HG03108 (cell line): ENCODE measurements at regions not wholly inside any gene's neighbourhood (a gene's known extent, or its start where the extent isn't known, plus 50 kb on each side); places are given as distances from the start of the nearest gene placed in this dataset.

Source experiments
- ATAC-seq: cut with Tn5 transposase; IDR thresholded peaks from one replicate; pipeline ENCODE4 v1.9.1; 2021; ENCODE audit warnings: moderate library complexity; ENCODE audit not compliant: unreplicated experiment

DNA sequence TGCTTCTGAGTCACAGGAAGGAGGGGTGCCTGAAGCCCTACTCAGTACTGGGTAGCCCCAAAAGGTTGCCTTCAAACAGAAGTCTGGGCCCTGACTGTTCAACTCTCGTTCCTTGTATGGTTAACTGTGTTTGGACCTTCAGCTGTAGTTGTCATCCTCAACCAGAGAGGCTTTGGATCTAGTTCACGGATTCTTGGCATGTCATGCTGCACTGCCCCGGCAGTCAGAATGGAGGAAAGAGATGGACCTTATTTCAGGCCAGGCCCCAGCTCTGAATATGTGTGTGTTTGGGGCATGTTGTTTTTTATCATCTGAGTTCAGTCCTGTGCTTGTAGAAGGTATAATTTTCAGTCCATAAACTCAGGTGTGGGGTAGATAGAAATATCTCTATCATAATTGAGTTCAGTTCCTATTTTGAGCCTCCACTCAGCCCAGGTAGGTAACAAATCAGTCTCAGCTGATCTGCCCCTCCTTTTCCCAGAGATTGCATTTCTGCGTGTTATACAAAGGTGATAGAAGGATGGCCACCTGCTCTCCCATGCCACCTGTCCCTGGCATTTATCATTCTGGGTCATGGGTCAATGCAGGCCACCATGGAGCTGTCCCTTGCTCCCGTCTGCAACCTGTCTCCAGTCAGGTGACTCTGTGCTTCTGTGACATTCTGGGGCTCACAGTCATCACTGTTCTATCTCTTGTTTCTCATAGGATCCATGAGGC is 127.5 kb upstream of the CPEB4 start:
- no peak for ATAC-seq

- ATAC-seq: no peak
Measured at GRCh38 chr5:173761178-173761513, 127.0 kb upstream of the CPEB4 start.

GRCh38 chr5:173762045-173762444 is 126.1 kb upstream of the CPEB4 start:
- ATAC-seq: no peak

DNA sequence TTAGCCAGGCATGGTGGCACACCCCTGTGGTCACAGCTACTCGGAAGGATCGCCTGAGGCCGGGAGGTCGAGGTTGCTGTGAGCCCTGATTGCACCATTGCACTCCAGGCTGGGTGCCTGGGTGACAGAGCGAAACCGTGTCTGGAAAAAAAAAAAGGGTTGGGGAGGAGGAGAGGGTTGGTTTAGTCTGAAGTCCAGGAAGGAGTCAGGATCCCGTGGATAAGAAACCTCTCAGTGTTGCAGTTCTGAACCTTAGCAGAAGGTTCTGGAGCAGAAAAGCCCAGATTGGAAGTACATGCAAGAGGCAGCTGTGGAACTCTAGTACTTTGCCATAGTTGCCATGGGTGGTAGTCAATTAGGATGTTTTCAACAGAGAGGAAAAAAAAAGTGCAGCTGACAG is 125.2 kb upstream of the CPEB4 start:
- ATAC-seq: no peak

DNA sequence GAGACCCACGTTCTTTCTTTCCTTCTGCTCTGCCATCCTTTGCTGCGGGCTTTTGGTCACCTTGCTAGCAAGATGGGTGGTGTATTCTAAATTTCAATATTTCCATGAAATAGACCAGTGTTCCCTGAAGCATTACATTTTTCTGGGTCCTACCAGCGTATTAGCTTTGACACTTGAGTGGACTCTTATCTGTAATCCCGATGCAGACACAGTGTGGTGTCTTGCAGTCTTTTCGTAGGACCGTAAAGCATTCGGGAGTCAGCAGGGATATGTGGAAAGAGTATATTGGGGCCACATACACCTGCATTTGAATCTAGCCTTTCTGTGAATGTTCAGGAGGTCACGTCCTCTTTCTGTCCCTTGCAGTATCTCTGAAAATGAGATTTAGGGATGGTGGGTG is 124.7 kb upstream of the CPEB4 start:
- ATAC-seq: no peak

DNA sequence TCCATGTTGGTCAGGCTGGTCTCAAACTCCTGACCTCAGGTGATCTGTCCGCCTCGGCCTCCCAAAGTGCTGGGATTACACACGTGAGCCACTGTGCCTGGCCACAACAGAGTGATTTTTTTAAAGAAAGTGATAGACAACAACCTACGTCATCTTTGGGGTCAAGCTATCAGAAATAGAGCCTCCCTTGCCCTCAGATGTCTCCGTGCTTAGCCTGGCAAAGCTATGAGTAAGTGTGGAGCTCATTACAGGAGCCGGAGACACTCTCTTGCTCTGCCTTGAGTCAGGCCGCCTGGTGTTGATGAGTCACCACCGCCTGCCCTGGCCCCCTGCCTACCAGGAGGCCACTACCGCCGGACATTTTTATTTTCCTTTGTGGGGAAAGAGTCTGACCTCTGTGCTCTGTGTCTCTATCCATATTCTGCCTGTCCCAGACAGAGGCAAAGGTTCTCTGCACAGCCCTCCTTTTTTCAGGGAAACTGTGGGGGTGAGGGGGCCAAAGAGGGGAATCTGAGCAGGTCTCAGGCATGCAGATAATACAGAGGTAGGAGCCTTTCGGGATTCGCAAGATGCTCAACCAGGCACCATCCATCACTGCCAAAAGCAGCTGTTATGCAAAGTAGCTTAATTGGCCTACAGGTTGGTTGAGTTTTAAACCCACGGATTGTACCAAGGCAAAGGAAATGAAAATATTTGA is 123.7 kb upstream of the CPEB4 start:
- ATAC-seq: no peak

DNA sequence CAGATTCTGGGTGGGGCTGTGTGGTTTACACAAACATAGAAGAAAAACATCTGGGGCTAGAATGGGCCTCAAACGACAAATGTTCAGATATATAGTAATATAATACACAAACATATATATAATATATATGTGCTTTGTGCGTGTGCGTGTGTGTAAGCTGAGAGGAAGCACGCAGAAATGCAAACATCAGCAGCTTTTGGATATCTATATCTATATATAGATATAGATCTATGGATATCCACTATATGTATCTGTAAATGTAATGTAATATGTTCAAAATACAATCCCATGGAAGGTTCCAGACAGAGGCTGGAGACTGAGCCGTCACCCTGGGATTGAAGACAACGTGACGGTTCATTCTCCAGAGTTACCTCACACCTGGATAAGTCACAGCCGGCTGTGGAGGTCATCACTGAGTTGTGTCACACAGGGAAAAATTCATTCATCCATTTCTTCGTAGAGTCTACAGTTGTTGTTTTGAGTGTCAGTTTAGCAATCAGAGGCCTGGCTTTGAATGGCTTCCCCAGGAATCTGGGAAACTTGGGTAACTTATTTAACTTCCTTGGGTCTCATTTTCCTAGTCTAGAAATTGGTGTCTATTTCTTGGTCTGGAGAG is 123.0 kb upstream of the CPEB4 start:
- no peak for ATAC-seq

GRCh38 chr5:173765661-173766060 is 122.5 kb upstream of the CPEB4 start:
- no peak for ATAC-seq

DNA sequence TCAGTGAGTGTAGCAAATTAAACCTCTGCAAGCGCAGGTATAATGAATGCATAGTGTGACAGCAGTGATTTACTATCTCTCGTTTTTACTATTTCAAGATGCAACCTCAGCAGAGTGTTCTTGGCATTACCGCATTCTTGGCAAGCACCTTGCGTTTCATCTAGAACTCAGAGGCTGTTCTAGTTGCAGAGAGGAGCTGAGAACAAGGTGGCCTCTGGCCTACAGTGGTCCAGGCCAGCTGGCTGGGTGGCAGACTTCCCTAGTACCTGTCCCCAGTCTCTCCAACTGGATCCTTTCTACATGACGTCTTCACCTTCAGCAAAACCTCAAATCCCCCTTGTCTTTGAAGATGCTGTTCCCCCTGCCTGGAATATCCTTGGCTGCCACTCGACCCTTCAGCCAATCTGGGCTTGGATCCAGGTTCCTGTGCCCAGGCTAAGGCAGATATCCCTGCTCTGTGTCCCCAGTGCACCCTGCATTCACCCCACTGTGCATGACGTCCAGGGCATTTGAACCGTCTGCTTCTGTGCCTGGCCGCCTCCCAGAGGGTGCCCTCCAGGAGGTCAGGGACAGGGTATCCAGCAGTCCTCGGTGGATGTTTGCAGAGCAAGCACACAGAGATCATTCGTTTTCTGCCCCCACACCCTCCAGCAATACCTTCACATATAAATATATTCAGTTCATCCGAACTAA is 120.4 kb upstream of the CPEB4 start:
- no peak for ATAC-seq

GRCh38 chr5:173768267-173768806 is 119.8 kb upstream of the CPEB4 start:
- ATAC-seq: no peak

DNA sequence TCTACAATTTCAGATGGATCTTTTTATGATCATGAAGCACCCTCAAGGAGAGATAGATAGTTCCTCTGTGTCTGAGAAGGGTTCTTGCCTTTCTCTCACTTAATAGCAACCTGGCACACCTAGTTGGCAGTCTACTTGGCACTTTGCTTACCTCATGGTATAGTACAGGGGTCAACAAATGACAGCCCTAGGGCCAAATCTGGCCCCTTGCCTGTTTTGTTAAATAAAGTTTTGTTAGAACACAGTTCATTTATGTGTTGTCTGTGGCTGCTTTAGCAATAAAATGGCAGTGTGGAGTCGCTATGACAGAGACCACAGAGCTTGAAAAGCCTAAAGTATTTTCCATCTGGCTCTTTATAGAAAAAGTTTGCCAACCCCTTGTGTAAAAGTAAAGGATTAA is 119.3 kb upstream of the CPEB4 start:
- ATAC-seq: no peak

DNA sequence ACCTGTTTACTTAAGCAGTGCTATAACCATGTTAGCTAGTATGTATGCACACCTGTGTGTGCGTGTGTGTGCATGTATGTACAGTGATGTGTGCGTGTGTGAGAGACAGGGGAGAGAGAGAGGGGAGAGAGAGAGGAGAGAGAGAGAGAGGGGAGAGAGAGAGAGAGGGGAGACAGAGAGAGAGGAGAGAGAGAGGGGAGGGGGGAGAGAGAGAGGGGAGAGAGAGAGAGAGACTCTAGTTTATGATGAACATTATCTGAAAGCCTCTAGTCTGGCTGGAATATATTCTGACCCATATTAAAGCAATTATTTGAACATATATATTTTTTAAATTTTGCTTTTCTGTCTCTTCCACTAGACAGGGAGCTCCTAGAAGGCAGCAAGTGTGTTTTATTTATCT is 117.5 kb upstream of the CPEB4 start:
- no peak for ATAC-seq

DNA sequence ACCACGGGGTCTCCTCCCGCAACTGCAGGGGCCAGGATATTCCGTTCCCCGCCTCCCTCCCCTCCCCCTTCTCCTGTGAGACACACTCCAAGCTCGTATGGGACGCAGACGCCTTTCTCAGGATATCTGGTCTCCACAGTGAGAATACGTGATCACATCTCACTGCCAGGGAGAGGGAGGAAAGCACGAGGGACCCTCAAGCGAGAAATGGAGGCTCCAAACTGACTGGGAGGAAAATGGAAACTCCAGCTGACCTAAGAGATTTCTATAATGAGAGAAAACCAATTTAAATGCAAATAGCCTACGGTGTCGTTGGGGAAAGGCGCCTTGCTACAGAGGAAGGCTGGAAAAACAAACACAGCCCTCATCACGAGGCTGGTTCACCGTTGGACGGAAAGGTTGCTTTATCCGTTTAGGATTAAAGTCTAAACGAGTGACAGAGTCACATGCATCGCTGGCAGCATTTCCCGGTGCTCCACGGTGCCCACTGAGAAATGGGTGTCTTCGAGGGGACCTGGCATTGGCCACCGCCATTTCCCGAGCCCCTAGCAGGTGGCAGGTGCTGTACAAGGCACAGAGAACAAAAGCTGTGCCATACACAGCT is 116.9 kb upstream of the CPEB4 start:
- ATAC-seq: no peak

GRCh38 chr5:173771725-173772383 is 116.3 kb upstream of the CPEB4 start:
- ATAC-seq: no peak

- ATAC-seq: no peak
Measured at GRCh38 chr5:173772384-173773059, 115.6 kb upstream of the CPEB4 start.

DNA sequence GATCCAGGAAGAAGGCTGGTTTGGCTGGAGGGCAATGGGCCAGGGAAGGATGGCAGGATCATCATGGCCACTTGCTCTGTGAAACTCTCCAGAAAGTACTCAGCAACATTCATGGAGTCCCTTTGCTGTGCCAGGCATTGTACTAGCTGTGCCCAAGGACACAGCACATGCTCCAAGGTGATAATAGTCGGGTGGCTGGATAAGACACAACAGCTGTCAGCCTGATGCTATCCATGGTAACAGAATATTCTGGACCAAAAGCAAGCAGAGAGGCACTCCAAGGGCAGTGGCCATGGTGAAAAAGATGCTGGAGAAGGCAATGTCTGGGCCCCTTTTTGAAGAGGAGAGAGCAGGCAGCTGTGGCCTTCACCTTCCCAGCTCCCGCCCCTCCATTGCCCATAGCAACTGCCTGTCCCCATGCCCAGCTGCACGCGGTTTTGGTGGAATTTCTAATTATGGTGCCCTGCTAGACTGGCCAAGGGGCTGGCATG is 113.8 kb upstream of the CPEB4 start:
- no peak for ATAC-seq

GRCh38 chr5:173775261-173776197 is 112.6 kb upstream of the CPEB4 start:
- ATAC-seq: no peak

DNA sequence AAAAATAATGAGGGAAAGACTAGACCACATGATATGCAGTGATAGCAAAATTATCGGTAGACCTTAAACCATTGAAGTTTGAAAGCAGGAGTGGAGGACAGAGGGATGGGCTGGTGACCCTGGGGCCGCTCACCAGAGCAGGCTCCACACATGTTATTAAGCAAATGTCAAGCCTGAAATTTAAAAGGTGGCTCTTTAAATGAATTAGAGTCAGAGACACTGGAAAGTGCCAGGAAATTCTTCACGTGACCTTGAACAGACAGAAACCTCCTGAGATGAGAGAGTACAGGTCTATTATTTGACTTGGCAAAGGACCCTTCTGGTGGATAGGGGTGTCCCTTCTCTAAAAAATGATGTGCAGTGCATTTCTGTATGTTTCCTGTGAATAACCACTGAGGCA is 111.0 kb upstream of the CPEB4 start:
- ATAC-seq: no peak

GRCh38 chr5:173777674-173778073 is 110.5 kb upstream of the CPEB4 start:
- ATAC-seq: no peak
